Cardiac muscle cell (in vitro differentiated cells and primary cell): ENCODE measurements at regions not wholly inside any gene's neighbourhood (a gene's known extent, or its start where the extent isn't known, plus 50 kb on each side); places are given as distances from the start of the nearest gene placed in this dataset.

Source experiments
- DNase-seq, 2 donors: peaks; one replicate each; pipeline versions ENCODE4 v3.0.0 to v3.0.0-alpha.2; 2010 to 2017; ENCODE audit warnings: low read depth in 1 of 2, low spot score in 1 of 2
- H3K27ac ChIP-seq: fragments of 200-600 bp; sonication (generic); 2 replicates; pipeline ENCODE4 v1.5.1; 2016
- H3K27me3 ChIP-seq: fragments of 200-600 bp; sonication (generic); 2 replicates; pipeline ENCODE4 v1.6.0; 2016; ENCODE audit warnings: control low read depth
- H3K36me3 ChIP-seq: fragments of 200-600 bp; sonication (generic); 2 replicates; pipeline ENCODE4 v1.5.1; 2016; ENCODE audit warnings: control low read depth
- H3K4me1 ChIP-seq: fragments of 200-600 bp; sonication (generic); 2 replicates; pipeline ENCODE4 v1.8.1; 2017; ENCODE audit warnings: low read depth, mild to moderate bottlenecking, mixed run types
- H3K4me3 ChIP-seq: fragments of 200-600 bp; sonication (generic); 2 replicates; pipeline ENCODE4 v1.5.1; 2016; ENCODE audit warnings: mild to moderate bottlenecking
- H3K9me3 ChIP-seq: fragments of 200-600 bp; sonication (generic); 2 replicates; pipeline ENCODE4 v1.5.1; 2017; ENCODE audit warnings: low read depth, mild to moderate bottlenecking, control low read depth
- CTCF ChIP-seq: IDR thresholded peaks from 2 replicates; pipeline ENCODE4 v1.5.1; 2012; ENCODE audit warnings: low read depth, mild to moderate bottlenecking, low read length

GRCh38 chr1:101333186-101333585 is 96.4 kb downstream of the S1PR1 start:
- no peak for DNase-seq
- TF ChIP-seq CTCF, result no peak
- H3K9me3 ChIP-seq, result no peaks in the 10 kb centered on the region
- H3K27ac ChIP-seq, result no peak overlapping the region
- no peaks in the 10 kb centered on the region for H3K27me3 ChIP-seq
- no peaks in the 10 kb centered on the region for H3K36me3 ChIP-seq
- no peak overlapping the region for H3K4me3 ChIP-seq
- H3K4me1 ChIP-seq, result no peaks in the 10 kb centered on the region

- no peak for TF ChIP-seq CTCF
- DNase-seq, result no peak
Observed at GRCh38 chr1:101337968-101338367, 101.1 kb downstream of the S1PR1 start.

GRCh38 chr1:101338714-101339430 is 102.1 kb downstream of the S1PR1 start:
- TF ChIP-seq CTCF, result no peak
- no peaks in the 10 kb centered on the region for H3K36me3 ChIP-seq

More at GRCh38 chr1:101337968-101338367, 101.1 kb downstream of the S1PR1 start:
- Histone ChIP-seq H3K9me3 (no peaks in the 10 kb centered on the region), H3K4me1 (no peaks in the 10 kb centered on the region), H3K4me3 (no peak overlapping the region), H3K36me3 (no peaks in the 10 kb centered on the region), H3K27me3 (no peaks in the 10 kb centered on the region), H3K27ac (no peak overlapping the region)

GRCh38 chr1:101344745-101345144 is 107.9 kb downstream of the S1PR1 start:
- no peaks in the 10 kb centered on the region for H3K27me3 ChIP-seq
- no peak overlapping the region for H3K27ac ChIP-seq
- TF ChIP-seq CTCF, result no peak
- no peaks in the 10 kb centered on the region for H3K36me3 ChIP-seq
- no peaks in the 10 kb centered on the region for H3K9me3 ChIP-seq
- H3K4me1 ChIP-seq, result peaks cover 8% of the 10 kb centered on the region
- no peak overlapping the region for H3K4me3 ChIP-seq
- DNase-seq, result no peak

More at GRCh38 chr1:101338714-101339430, 102.1 kb downstream of the S1PR1 start:
- no peak for DNase-seq
- no peaks in the 10 kb centered on the region for H3K27me3 ChIP-seq
- no peak overlapping the region for H3K4me3 ChIP-seq
- no peak overlapping the region for H3K27ac ChIP-seq
- H3K4me1 ChIP-seq, result no peaks in the 10 kb centered on the region
- no peaks in the 10 kb centered on the region for H3K9me3 ChIP-seq

GRCh38 chr1:101346419-101346818 is 109.6 kb downstream of the S1PR1 start:
- no peaks in the 10 kb centered on the region for H3K27me3 ChIP-seq
- H3K9me3 ChIP-seq, result no peaks in the 10 kb centered on the region
- peaks cover 14% of the 10 kb centered on the region for H3K4me1 ChIP-seq
- no peak overlapping the region for H3K27ac ChIP-seq
- no peak for DNase-seq
- H3K36me3 ChIP-seq, result no peaks in the 10 kb centered on the region
- no peak overlapping the region for H3K4me3 ChIP-seq
- TF ChIP-seq CTCF, result no peak

GRCh38 chr1:101356013-101356412 is 119.2 kb downstream of the S1PR1 start:
- Histone ChIP-seq H3K27me3 (no peaks in the 10 kb centered on the region), H3K36me3 (no peaks in the 10 kb centered on the region), H3K27ac (no peak overlapping the region), H3K4me3 (no peak overlapping the region), H3K4me1 (no peaks in the 10 kb centered on the region), H3K9me3 (no peaks in the 10 kb centered on the region)
- DNase-seq, result no peak
- TF ChIP-seq CTCF, result no peak
